PC-3 (cell line): ENCODE measurements at regions not wholly inside any gene's neighbourhood (a gene's known extent, or its start where the extent isn't known, plus 50 kb on each side); places are given as distances from the start of the nearest gene placed in this dataset.

Source experiments
- CTCF ChIP-seq: fragments of 300-600 bp; sonication (generic); conservative IDR thresholded peaks from 2 replicates; pipeline ENCODE4 v1.5.1; 2017; ENCODE audit warnings: antibody characterized with exemption, low read depth, mild to moderate bottlenecking, low read length
- EZH2 ChIP-seq: fragments of 300-600 bp; sonication (generic); IDR thresholded peaks from one replicate; pipeline ENCODE4 v1.6.1; 2017; ENCODE audit warnings: antibody characterized with exemption, mild to moderate bottlenecking, low read length; ENCODE audit not compliant: unreplicated experiment

GRCh38 chr5:17121776-17122175 is 95.7 kb upstream of the BASP1 start:
- TF ChIP-seq CTCF (no peak), EZH2 (no peak)
